ENCODE measurements at regions not wholly inside any gene's neighbourhood (a gene's known extent, or its start where the extent isn't known, plus 50 kb on each side); places are given as distances from the start of the nearest gene placed in this dataset.

DNA sequence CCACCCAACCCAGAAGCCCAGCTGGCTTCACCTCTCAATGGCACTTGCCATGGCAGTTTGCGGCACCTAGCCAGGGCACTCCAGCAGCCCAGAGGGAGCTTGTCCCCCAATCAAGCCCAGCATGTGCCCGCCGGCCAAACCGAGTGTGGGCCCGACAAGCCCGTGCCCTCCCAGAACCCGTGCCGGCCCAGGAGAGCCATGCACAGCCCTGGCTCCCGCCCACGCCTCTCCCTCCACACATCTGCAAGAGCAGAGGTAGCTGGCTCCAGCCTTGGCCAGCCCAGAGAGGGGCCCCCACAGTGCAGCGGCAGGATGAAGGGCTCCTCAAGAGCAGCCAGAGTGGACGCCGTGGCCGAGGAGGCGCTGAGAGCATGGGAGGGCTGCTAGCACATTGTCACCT lies 2278.0 kb upstream of the PCDH20 start:
- DNase-seq (ENCODE audit: low read depth in 3 of 3): no peak

DNA sequence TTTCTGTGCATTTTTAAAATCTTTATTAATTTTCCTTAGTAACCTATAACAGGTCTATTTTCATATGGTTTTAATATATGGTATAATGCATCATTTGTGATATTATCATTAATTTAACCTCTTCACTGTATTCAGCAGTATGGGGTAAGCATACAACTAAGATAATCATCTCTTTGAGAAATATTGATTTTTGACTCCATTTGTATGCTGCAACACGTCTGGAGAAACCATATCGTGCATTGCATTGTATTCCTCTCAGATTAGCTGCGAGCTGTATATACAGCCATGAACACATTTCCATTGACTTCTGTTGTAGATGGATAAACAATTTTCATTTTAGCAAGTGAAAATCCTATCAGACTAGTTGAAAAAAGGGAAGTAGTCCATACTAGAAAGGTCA lies 2275.8 kb upstream of the PCDH20 start:
- no peak for DNase-seq (ENCODE audit: low read depth in 3 of 3)

DNA sequence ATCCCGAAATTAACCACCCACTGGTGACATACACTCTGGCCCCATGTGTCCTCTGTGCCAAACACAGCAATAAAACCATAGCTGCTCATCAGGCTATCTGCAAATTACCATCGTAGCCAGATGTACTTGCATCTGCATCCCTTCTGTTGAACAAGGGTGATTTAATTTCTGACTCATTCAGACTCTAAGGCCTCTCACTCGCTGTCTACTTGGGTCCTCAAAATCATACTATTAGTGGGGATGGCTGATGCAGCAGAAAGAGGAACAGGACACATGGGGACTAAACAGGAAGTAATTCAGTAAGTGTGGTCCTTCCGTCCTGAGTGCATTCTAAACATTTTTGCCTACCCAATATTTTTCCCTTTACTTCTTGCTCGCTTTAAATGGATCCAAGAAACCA lies 2275.0 kb upstream of the PCDH20 start:
- no peak for DNase-seq (ENCODE audit: low read depth in 3 of 3)

DNA sequence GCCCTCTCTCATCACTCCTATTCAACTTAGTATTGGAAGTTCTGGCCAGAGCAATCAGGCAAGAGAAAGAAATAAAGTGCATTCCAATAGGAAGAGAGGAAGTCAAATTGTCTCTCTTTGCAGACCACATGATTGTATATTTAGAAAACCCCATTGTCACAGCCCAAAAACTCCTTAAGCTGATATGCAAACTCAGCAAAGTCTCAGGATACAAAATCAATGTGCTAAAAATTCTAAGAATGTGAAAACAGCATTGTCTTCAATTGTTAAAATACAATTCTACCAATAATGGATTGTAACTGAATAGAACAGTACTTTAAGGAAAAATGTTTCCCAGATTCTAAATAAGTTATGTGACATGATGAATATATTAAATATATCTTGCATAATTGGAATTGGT lies 2269.2 kb upstream of the PCDH20 start:
- no peak for DNase-seq (ENCODE audit: low read depth in 3 of 3)

DNA sequence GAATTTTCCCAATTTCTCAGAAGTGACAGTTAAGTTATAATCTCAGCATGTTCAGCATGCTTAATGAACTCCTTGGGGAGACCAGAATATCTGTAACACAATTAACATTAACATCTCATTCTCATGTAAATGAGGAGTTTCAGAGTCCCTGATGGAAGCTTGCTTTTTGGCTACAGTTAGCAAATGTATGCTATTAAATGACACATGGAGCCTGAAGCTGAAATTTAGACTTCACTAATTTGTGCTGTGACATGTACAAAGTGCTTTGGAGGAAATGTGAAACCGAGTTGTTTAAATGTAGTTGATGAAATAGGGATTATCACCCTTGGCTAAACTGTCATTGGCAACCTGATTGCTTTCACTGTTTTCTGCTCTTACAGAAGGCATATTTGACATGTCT lies 2265.1 kb upstream of the PCDH20 start:
- no peak for DNase-seq (ENCODE audit: low read depth in 3 of 3)

DNA sequence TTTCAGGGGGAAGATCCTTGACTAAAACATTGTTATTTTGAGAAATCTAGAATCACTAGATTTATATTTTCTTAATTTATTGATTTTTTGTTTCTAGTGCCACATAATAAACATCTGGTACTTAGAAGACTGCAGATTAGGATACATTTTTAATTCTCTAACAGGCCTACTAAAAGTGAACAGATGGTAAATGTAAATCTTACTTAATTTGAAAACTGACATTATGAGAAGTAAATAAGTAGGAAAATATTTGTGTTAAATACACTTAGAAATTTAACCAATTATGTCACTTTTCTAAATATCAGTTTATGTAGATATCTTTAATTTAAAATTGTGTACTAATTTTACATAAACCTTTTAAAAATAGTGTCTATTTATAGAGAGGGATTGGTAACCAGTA lies 2255.6 kb upstream of the PCDH20 start:
- DNase-seq (ENCODE audit: low read depth in 3 of 3): no peak

DNA sequence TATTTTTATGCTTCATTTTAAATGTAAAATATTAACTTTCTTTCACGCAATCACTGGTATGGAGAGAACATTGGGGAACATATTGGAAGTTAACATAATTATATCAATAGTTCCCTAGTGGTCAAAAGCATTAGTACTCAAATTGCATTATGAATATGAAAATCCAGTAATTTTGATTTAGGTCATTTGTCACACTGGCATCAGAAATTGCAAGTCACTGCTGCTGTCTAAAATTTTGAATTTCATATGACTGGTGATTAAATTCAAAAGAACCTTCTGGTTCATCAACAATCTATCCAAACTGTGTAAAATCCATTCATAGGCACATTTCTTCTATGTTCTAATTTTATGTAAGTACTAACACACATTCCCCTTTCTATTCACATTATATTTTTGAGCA lies 2235.7 kb upstream of the PCDH20 start:
- DNase-seq (ENCODE audit: low read depth in 3 of 3): no peak

DNA sequence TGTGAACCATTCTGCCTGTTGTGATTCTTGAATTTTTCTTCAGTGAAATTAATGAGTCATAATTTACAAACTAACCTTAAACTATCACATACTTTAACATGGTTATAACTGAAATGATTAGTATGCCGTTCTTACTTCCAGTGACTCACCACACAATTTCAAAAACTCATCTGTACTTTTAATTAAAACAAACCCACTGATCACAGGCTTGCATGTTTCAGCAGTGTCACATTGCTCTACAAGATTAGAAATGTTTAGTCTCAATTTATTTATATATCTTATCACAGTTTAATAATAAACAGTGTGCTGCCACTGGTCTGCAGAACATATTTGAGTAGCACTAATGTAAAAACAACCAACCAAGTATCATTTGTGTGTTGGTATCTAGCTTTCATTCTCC lies 2227.9 kb upstream of the PCDH20 start:
- no peak for DNase-seq (ENCODE audit: low read depth in 3 of 3)

DNA sequence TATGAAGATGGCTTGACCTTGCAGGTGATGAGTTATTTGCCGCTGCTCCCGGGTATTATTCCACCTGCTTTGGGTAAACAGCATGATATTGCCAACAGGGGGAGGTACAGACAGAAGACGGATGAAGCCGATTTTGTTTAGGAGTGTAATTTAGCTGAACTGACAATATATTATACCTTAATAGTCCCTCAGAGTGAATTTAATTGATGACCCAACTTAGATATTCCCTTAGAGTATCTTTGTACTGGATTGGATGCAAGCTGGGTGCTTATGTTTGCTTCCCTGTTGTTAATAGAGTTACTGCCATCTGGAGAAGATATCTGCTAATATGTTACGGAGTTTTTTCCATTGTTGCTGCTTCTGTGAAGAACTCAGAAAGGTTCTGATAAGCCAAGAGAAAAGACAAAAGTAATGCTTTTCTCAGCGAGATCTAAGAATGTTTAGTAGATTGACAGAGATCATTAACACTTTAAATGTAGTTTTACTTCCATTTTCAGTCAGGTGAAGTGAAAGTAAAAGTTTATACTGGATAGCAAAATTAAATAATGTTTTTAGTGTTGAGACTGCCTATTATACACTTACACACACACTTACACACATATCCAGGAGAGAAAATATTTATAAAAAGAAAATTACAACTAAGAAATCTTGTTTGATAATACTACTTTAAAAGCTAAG lies 2220.8 kb upstream of the PCDH20 start:
- DNase-seq (ENCODE audit: low read depth in 3 of 3): no peak

DNA sequence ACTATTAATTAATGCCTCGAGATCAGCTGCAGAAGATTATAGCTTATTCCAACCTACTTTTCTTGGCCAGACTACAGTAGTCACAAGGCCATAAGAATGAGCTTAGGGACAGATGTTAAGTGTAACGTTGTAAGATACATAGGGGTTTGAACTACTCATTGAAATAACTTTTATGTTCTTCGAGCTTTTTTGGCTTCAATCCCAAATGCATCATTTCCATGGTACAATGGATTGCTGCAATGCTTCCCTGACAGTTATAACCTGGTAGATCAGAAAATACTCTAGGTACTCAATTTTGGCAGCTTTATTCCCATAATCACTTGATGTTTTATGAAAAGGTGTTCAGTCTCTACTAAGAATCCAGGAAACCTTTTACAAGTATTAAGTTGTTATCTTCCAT lies 2216.7 kb upstream of the PCDH20 start:
- DNase-seq (ENCODE audit: low read depth in 3 of 3): no peak

DNA sequence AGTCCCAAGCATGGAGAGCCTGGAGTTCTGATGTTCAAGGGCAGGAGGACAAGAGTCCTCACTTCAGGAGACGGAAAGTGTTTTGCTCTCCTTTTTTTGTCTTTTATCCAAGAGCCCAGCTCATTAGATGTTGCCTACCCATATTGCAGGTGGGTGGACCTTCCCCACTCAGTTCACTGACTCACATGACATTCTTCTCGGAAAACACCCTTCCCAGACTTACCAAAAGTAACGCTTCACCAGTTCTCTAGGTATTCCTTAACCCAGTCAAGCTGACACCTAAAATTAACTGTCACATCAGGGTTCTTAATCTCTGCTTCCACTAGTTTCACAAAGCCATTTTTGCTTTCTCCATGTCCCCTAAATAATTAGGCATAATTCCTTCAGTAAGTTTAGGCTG lies 2215.4 kb upstream of the PCDH20 start:
- DNase-seq (ENCODE audit: low read depth in 3 of 3): no peak

DNA sequence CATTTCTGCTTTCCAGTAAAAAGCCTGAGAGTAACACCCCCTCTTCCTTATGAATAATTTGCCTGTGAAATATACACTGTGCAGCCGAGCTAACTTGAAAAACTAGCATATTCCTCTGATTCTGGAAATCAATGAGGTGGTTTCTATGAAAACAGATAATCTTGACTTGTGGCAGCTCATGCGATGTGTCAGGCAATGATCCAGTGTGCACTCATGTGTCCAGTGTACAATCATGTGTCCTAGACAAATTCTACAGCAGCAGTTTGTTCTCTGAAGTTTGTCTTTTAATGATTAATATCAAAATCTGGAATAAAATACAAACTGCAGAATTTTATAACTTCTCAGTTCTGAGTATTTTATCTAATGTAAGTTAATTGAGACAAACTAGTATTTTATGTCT lies 2213.9 kb upstream of the PCDH20 start:
- DNase-seq (ENCODE audit: low read depth in 3 of 3): no peak

DNA sequence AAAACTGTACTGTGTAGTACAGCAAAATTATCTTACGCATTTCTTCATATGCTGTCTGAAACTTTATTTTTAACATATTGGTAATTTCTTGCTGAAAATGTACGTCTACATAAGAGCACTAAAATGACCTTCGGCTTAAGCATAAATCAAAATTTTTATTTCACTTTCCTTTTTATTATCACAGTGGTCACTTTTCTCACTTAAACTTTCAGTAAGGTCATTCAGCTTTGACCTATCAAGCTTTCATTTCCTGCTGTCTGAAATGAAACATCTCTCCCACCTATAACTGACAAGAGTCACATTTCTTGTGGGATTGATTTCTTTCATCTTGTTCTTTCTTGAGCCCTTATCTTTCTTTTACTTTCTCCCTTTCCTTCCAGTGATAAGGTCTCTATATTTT lies 2212.7 kb upstream of the PCDH20 start:
- no peak for DNase-seq (ENCODE audit: low read depth in 3 of 3)

DNA sequence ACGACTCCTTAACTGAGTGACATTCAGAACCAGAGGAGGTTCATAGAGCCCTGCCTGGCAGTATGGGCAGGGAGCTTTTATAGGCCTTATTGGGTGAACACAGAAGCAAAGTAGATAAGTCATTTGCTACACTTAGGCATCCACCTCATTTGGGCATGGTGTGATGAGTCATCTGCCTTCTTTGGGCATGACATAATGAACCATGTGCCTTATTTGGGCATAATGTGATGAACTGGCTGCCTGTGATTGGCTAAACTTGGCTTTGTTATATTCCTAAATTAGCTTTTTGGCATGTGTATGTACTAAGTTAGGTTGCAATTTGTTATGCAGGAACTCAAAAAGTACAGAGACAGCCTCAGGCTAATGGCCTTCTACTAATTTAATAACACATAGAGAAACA lies 2210.2 kb upstream of the PCDH20 start:
- DNase-seq (ENCODE audit: low read depth in 3 of 3): no peak

DNA sequence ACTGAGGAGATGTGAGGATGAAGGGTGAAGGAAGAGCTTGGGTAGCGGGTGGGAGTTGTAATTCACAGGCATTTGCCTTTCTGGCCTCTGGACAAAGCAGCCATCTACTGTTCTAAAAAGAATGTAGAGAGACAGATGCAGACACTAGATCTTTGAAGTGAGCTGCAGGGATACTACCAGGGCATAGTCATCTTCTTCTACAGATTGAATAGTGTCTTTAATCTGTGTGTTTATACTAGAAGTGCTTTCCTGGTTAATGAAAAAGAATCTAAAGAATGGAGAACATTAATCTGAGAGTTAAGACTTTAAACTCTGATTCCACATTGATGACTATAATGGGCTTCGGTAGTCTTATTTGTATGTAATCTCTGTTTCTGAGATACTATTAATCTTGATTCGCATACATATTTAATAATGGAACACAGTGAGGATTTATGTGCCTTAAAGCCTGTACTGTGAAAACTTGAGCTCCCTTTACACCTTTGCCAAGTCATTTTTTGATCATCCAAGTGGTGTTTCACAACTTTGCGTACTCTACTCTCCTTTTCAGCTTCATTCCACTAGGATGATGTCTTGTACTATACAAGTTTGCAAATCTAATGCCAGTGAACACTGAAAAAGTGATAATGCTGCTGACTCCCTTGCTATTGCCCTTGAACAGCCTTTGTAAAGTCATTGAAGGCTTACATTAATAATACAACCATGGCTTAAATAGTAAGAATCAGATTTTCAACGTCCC lies 2199.4 kb upstream of the PCDH20 start:
- no peak for DNase-seq (ENCODE audit: low read depth in 3 of 3)

DNA sequence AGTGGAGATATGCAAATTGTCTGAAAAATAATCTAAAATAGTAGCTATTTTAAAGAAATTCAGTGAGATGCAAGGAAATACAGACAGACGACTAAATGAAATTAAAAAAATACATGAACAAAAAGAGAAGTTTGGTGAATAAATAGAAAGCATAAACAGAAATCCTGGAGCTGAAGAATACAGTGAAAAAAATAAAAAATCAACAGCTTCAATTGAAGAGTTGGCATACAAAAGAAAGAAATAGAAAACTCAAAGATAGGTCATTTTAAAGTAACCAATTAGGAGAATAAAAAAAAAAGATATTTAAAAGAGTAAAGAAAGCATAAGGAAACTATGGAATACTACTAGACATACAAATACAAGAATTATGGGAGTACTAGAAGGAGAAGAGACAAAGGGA lies 2191.5 kb upstream of the PCDH20 start:
- no peak for DNase-seq (ENCODE audit: low read depth in 3 of 3)

DNA sequence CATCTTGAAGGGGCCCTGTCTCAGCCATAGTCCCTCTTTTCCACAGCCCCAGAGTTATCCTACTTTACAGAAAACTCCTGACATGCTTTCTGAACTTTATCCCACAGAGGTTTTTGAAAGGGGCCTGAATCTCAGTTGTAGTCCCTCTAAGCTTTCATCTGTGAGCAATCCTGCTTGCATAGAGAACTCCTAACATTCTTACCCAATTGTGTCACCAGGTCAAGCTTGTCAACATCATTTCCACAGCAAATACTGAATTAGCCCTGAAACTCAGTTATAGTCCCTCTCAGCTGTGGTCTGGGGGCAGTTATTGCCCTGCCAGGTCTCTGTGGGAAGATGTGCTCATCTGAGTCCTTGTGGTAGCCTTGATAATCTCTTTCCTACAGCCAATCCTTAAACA lies 2190.3 kb upstream of the PCDH20 start:
- DNase-seq (ENCODE audit: low read depth in 3 of 3): no peak

DNA sequence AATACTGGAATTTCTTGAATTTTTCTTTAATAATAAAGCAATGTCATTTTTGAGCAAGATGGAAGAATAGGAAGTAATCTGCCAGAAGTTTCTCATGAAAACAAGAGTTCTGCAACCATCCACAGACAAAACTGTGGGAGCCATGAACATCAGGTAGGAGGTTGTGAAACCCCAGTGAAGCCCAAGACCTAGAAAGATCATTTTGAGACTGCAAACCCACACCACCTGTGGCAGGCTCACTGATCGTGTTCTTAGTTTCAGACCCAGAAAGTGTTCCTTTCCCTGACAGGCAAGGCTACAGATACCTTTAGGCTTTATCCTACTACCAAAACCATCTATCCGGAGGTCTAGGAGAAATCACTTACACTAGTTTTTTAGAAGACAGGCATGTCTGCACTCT lies 2189.8 kb upstream of the PCDH20 start:
- DNase-seq (ENCODE audit: low read depth in 3 of 3): no peak

DNA sequence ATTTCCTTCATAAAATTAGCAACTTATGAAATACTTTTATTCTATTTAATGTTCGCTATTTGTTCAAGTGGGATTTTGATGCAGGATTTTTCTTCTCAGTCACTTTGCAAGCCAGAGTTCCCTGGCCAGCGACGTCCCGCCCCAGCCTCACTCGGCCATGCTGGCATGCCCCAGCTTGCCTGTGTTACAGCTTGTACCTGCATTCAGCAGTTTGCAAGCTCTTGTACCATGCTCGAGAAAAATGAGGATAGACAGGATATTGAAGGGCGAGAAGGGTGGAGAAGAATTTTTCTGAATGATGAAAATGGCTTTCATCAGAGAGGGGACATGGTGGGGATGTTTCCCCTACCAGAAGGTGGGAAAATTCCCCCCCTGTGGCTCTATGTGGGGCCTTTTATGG lies 2180.2 kb upstream of the PCDH20 start:
- no peak for DNase-seq (ENCODE audit: low read depth in 3 of 3)

DNA sequence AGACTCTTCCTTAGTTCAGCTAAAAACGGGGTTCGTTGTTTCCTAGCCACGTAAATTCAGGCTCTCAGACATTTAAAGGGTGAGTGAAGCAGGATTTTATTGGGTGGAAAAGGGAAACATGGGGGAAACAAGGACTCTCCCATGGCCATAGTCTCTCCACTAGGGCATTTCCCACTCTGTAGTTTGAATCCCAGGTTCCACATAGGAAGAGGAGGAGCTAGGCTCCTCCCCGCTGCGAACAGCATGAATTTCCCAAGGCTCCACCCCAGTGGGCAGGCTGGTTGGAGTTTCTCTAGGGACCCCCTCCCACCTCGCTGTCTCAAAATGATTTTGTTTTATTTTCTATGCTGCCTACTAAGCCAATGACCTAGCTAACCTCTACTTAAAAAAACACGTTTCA lies 2170.8 kb upstream of the PCDH20 start:
- no peak for DNase-seq (ENCODE audit: low read depth in 3 of 3)

DNA sequence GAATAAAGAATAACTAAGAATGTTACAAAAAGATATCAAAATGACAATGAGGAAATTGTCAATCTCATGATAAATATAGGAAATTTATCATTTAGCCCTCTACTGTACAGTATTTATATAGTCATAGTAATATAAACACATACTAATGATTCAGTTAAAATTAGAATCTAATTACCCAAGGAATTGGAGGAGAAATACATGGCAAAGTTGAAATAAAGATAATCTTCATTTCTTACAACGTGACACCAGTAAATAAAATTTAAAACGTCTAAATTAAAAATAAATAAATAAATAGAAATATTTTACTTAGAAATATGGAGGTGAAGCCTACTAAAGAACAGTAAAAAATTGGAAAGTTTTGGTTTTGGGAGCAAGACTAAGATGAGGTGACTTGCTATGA lies 2163.1 kb upstream of the PCDH20 start:
- DNase-seq (ENCODE audit: low read depth in 3 of 3): no peak

DNA sequence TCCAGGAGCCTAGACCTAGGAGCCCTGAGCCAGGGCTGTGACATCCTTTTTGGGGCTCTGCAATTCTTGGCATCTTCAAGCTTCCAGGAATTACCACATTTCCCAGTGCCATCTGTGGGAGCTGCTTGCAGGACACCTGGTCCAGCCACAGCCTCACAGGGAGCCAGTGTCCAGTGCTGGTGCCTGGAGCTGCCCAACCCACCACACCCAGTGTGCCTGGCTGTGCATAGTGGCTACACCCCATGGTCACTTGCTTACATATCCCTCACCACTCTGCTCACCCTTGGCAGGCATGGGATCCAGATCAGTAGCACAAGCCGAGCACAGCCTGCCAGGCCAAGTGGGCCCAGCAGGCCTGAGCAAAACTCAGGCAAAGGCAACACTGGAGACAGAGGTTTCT lies 2151.4 kb upstream of the PCDH20 start:
- DNase-seq (ENCODE audit: low read depth in 3 of 3): no peak

DNA sequence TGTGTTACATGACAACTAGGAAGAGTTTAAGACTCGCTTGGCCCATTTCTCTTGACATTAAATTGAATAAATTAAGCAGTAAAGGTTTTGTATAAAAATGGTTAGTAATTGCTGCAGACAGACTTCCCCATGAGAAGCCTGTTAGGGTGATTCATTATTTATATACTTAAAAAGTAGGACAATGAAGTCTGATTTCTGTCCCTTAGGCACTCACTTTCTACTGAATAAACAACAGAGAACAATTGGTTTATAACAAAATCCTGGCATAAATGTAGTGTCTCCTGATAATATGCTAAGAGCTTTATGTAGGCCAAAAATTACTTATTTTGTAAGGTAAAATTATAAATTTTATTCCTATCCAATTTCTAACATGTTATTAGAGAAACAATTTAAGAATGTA lies 2138.5 kb upstream of the PCDH20 start:
- DNase-seq (ENCODE audit: low read depth in 3 of 3): no peak

DNA sequence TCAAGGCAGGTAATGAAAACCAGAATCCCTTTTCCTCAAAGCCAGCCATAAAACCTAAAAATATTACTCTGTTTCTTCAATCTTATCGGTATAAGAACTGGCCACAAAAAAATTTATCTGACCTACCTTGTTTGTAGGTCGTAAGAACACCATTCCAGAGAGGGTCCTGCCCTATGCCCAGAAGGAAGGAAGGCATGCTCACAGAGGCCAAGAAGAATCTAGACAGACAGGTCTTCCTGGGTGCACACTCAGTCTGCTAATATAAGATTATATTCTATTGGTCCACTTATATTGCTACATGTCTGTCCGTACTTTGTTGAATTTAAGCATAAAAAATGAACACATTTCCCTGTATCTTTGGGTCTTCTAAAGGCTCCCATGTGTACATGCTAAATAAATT lies 2136.1 kb upstream of the PCDH20 start:
- DNase-seq (ENCODE audit: low read depth in 3 of 3): no peak
